ENCODE measurements at regions not wholly inside any gene's neighbourhood (a gene's known extent, or its start where the extent isn't known, plus 50 kb on each side); places are given as distances from the start of the nearest gene placed in this dataset.

GRCh38 chr6:25078141-25078540, 142.4 kb upstream of the RIPOR2 start:
- H3K9me3 ChIP-seq (ENCODE audit: control insufficient read depth, low read depth, low read length) = no peaks in the 10 kb centered on the region
- H4K5ac ChIP-seq (ENCODE audit: insufficient read length, low read depth, low read length) = no peak overlapping the region
- DNase-seq = no peak
- H2BK12ac ChIP-seq (ENCODE audit: insufficient read length, low read depth, low read length) = no peak overlapping the region
- no peaks in the 10 kb centered on the region for H3K36me3 Mint-ChIP-seq (ENCODE audit: insufficient read depth in 1 of 3, low read depth in 3 of 3)
- H3K18ac ChIP-seq (ENCODE audit: insufficient read length, low read depth, low read length) = no peak overlapping the region
- no peak overlapping the region for H3K23ac ChIP-seq (ENCODE audit: insufficient read length, low read depth, low read length)
- H2AFZ ChIP-seq (ENCODE audit: low read length) = no peak overlapping the region
- no peaks in the 10 kb centered on the region for H4K20me1 ChIP-seq (ENCODE audit: control insufficient read depth, insufficient read depth, insufficient read length)
- no peak overlapping the region for H2AK5ac ChIP-seq (ENCODE audit: insufficient read length, low read length)
- no peak for TF ChIP-seq CTCF (conservative IDR thresholded peaks at IDR 0.05)
- WGBS (ENCODE audit: extremely low coverage, insufficient read length, low lambda C conversion rate) = no CpG with 5 or more reads among the region's 1 CpG
- H3K14ac ChIP-seq (ENCODE audit: insufficient read depth, low read length) = no peak overlapping the region
- H4K91ac ChIP-seq (ENCODE audit: insufficient read length, low read depth, low read length) = no peak overlapping the region
- H3K27me3 Mint-ChIP-seq (ENCODE audit: low read depth) = no peaks in the 10 kb centered on the region
- no peak overlapping the region for H2BK20ac ChIP-seq (ENCODE audit: low read depth, low read length, poor library complexity, severe bottlenecking)
- H3K9ac ChIP-seq (ENCODE audit: extremely low read depth, insufficient read length, low read length) = no peak overlapping the region
- no peak overlapping the region for H3K27ac Mint-ChIP-seq
- no peak overlapping the region for H3K4me3 Mint-ChIP-seq
- no peak overlapping the region for H2BK15ac ChIP-seq (ENCODE audit: low read depth, low read length)
- no peaks in the 10 kb centered on the region for H3K4me1 ChIP-seq (ENCODE audit: insufficient read depth, low read length)
- no peaks in the 10 kb centered on the region for H3K27me3 ChIP-seq (ENCODE audit: insufficient read depth, low read length)
- no peak overlapping the region for H2BK120ac ChIP-seq (ENCODE audit: low read depth, low read length, poor library complexity, severe bottlenecking)
- no peak overlapping the region for H3K56ac ChIP-seq (ENCODE audit: insufficient read length, low read depth, low read length)
- no peak overlapping the region for H3K4ac ChIP-seq (ENCODE audit: low read depth, low read length)
- H3K27ac ChIP-seq (ENCODE audit: insufficient read length, low read depth, low read length) = no peak overlapping the region
- no peak overlapping the region for H3K4me2 ChIP-seq (ENCODE audit: insufficient read depth, insufficient read length, low read length)
- no peaks in the 10 kb centered on the region for H3K79me2 ChIP-seq (ENCODE audit: insufficient read depth, low read length)
- H3T11ph ChIP-seq (ENCODE audit: low read length) = no peak overlapping the region
- H3K9me3 Mint-ChIP-seq = peaks cover 0 to 2% of the 10 kb centered on the region in 2 experiments; a peak in 3 of 5 replicates
- H3K79me1 ChIP-seq (ENCODE audit: insufficient read depth, low read depth, low read length, poor library complexity, severe bottlenecking) = no peaks in the 10 kb centered on the region
- H2BK5ac ChIP-seq (ENCODE audit: insufficient read length, low read length) = no peak overlapping the region
- peaks cover 3% of the 10 kb centered on the region in 2 experiments; a peak in 2 of 4 replicates for H3K4me1 Mint-ChIP-seq
- H3K23me2 ChIP-seq (ENCODE audit: insufficient read length, low read depth, low read length, poor library complexity, severe bottlenecking) = no peaks in the 10 kb centered on the region
- H4K8ac ChIP-seq (replicated peaks; ENCODE audit: insufficient read length, low read depth, low read length) = no peak overlapping the region

Data from H9 (cell line).